GM12874 (cell line): ENCODE measurements at regions not wholly inside any gene's neighbourhood (a gene's known extent, or its start where the extent isn't known, plus 50 kb on each side); places are given as distances from the start of the nearest gene placed in this dataset.

Experiments used
- TF ChIP-seq, protein P1 (sequence below): IDR thresholded peaks from 2 replicates; pipeline ENCODE4 v1.5.1; 2011; ENCODE audit warnings: low read depth, mild to moderate bottlenecking, control low read depth, low read length, moderate library complexity; ENCODE audit not compliant: insufficient read depth

DNA sequence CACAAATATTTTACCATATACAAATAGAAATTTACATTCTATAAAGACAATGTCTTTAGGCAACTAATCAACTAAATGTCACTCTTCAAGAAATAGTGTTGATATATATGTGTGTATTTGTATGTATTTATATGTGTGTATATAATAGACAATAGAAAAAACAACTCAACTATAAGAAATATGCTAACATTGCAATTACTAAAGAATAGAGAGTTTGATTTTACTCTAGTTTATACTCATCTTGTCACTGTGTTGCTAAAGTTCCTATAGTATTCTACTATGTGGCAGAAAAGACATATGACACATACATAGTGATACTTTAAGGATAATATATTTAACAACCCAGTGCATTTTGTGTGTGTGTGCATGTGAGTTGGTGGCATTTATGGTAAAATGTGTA lies 1728.3 kb downstream of the PLA2G4A start:
- TF ChIP-seq, protein P1, sequence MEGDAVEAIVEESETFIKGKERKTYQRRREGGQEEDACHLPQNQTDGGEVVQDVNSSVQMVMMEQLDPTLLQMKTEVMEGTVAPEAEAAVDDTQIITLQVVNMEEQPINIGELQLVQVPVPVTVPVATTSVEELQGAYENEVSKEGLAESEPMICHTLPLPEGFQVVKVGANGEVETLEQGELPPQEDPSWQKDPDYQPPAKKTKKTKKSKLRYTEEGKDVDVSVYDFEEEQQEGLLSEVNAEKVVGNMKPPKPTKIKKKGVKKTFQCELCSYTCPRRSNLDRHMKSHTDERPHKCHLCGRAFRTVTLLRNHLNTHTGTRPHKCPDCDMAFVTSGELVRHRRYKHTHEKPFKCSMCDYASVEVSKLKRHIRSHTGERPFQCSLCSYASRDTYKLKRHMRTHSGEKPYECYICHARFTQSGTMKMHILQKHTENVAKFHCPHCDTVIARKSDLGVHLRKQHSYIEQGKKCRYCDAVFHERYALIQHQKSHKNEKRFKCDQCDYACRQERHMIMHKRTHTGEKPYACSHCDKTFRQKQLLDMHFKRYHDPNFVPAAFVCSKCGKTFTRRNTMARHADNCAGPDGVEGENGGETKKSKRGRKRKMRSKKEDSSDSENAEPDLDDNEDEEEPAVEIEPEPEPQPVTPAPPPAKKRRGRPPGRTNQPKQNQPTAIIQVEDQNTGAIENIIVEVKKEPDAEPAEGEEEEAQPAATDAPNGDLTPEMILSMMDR = no peak

DNA sequence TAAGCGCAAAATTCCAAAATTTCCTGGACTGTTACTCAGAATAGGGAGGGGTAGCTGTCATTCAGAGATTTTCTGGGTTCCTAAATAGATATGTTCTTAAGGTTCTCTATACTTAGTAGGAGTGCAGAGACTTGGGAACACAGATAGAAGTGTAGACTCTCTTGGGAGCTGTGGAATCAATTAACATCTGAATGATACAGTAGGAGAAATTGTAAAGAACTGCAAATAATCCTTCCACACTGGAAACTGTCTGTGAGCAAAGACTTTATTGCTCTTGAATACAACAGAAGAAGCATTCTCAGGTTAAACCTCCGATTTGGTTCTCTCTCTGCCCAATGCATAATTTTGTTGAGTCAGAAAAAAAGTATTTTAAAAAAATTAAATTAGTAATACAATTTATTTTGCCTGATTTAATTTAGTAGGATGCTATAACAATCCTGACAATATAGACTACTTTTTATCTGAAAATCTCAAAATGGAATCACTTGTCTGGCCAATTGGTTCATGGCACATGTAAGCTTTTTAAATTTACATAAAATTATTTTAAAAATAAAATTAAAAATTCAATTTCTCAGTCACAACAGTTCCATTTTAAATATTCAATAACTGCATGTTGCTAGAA lies 1754.3 kb downstream of the PLA2G4A start:
- TF ChIP-seq, protein P1 = no peak

DNA sequence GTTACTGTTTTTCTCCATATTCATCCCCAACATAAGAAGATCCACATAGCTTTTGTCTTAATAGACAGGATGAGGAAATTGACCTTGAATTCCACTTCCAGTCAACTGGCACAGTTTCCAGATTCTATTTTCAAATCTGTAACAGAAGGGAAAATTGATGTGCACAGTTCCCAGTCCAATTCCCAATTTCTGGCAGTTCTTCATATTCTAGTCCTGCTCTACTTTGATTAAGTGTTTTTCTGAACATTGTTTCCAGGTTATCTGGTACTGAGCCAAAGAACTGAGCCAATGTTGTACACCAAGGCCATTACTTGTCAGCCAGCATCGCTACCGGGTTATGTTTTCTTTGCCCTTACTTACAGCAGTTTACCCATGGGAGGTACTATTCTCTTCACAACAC lies 1755.4 kb downstream of the PLA2G4A start:
- TF ChIP-seq, protein P1 = no peak

- TF ChIP-seq, protein P1 = no peak
These were observed 1761.9 kb downstream of the PLA2G4A start for GRCh38 chr1:188590641-188591040.

GRCh38 chr1:188594542-188595235 lies 1765.9 kb downstream of the PLA2G4A start:
- TF ChIP-seq, protein P1 = no peak

GRCh38 chr1:188599313-188599712 lies 1770.6 kb downstream of the PLA2G4A start:
- TF ChIP-seq, protein P1 = no peak

DNA sequence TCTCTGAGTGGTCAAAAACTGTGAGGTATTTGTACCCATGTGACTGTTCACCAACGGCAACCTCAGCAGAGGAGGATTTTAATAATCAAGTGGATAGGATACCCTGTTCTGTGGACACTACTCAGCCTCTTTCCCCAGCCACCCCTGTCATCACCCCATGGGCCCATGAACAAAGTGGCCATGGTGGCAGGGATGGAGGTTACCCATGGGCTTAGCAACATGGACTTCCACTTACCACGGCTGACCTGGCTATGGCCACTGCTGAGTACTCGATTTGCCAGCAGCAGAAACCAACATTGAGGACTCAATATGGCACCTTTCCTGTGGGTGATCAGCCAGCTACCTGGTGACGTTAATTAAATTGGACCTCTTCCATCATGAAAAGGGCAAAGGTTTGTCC lies 1782.7 kb downstream of the PLA2G4A start:
- TF ChIP-seq, protein P1 = no peak
